GM12878 (cell line): ENCODE measurements at regions not wholly inside any gene's neighbourhood (a gene's known extent, or its start where the extent isn't known, plus 50 kb on each side); places are given as distances from the start of the nearest gene placed in this dataset.

Experiments used
- ATAC-seq: fragments of 200-7000 bp; cut with Tn5 transposase; 3 replicates; pipeline ENCODE4 v1.9.1; 2020; ENCODE audit warnings: mild to moderate bottlenecking, moderate library complexity
- BruUV-seq: library from RNA; stranded (reverse); fragments of 400-500 nt; replicated peaks from 2 replicates; lab custom pipeline; 2021; lab: Mats Ljungman, UMichigan
- CTCF ChIA-PET: fragments of 300-600 bp; sonication (Branson Sonifier 250); formaldehyde crosslinking; extraction: SDS; loops from one replicate; lab custom pipeline; 2021; ENCODE audit warnings: inconsistent platforms; lab: Yijun Ruan, JAX
- POLR2A ChIA-PET: fragments of 350-600 bp; formaldehyde crosslinking; extraction: SDS; loops from one replicate; lab custom pipeline; 2021; ENCODE audit warnings: inconsistent platforms; lab: Charles Lee
- RAD21 ChIA-PET: fragments of 300-600 bp; sonication (Branson Sonifier 250); formaldehyde crosslinking; loops from one replicate; lab custom pipeline; 2023; ENCODE audit warnings: antibody characterized with exemption; ENCODE audit not compliant: unreplicated experiment; lab: Charles Lee
- SMC1A ChIA-PET: fragments of 300-600 bp; sonication (Branson Sonifier 250); formaldehyde crosslinking; loops from one replicate; lab custom pipeline; 2023; ENCODE audit not compliant: unreplicated experiment, uncharacterized antibody; lab: Charles Lee
- DNase-seq: peaks from one replicate; pipeline ENCODE4 v3.0.0-alpha.2; 2011; ENCODE audit warnings: low read depth, low spot score
- FAIRE-seq: peaks from 3 replicates; lab custom pipeline; 2011; peaks lifted over from hg19 to GRCh38; lab: Jason Lieb, UNC
- H2AFZ ChIP-seq: 2 replicates; pipeline ENCODE4 v1.6.0; 2011; ENCODE audit warnings: low read depth, low read length, control low read depth; ENCODE audit not compliant: control insufficient read depth
- H3K27ac ChIP-seq: 2 replicates; pipeline ENCODE4 v1.5.1; 2011; ENCODE audit warnings: control low read depth; ENCODE audit not compliant: control insufficient read depth, insufficient read depth
- H3K27me3 ChIP-seq, 2 experiments: replicated peaks in 1 of 2; 2 replicates each; pipeline versions ENCODE4 v1.6.0 to v1.6.1; 2011; ENCODE audit warnings: low read length in 1 of 2; ENCODE audit not compliant: control insufficient read depth in 2 of 2, insufficient read depth in 2 of 2
- H3K36me3 ChIP-seq, 2 experiments: 2 replicates each; pipeline ENCODE4 v1.5.1; 2011; ENCODE audit warnings: low read length in 1 of 2; ENCODE audit not compliant: control insufficient read depth in 2 of 2, insufficient read depth in 2 of 2
- H3K4me1 ChIP-seq: 2 replicates; pipeline ENCODE4 v1.6.1; 2011; ENCODE audit warnings: mild to moderate bottlenecking, low read length, moderate library complexity, mixed read lengths; ENCODE audit not compliant: control insufficient read depth, insufficient read depth
- H3K4me2 ChIP-seq: 2 replicates; pipeline ENCODE4 v1.6.0; 2011; ENCODE audit warnings: control low read depth; ENCODE audit not compliant: control insufficient read depth, insufficient read depth
- H3K4me3 ChIP-seq: fragments of 200-600 bp; sonication (generic); 2 replicates; pipeline ENCODE4 v1.5.1; 2016
- H3K79me2 ChIP-seq: 2 replicates; pipeline ENCODE4 v1.6.0; 2011; ENCODE audit warnings: low read length; ENCODE audit not compliant: control insufficient read depth, insufficient read depth
- H3K9ac ChIP-seq: 2 replicates; pipeline ENCODE4 v1.8.0; 2011; ENCODE audit warnings: low read length, control low read depth, mixed read lengths; ENCODE audit not compliant: control insufficient read depth, insufficient read depth
- H3K9me3 ChIP-seq: replicated peaks from 3 replicates; pipeline ENCODE4 v1.5.1; 2011; ENCODE audit warnings: mild to moderate bottlenecking, low read length; ENCODE audit not compliant: control insufficient read depth, insufficient read depth
- H4K20me1 ChIP-seq: 2 replicates; pipeline ENCODE4 v1.6.0; 2011; ENCODE audit not compliant: control insufficient read depth, insufficient read depth
- BCL11A ChIP-seq: IDR thresholded peaks from 2 replicates; pipeline ENCODE4 v1.6.1; 2011; ENCODE audit warnings: low read depth, low read length
- IRF4 ChIP-seq: IDR thresholded peaks from 2 replicates; pipeline ENCODE4 v1.6.1; 2011; ENCODE audit warnings: low read depth, low read length
- MTA3 ChIP-seq: IDR thresholded peaks from 2 replicates; pipeline ENCODE4 v1.6.1; 2012; ENCODE audit warnings: low read length, inconsistent platforms, borderline replicate concordance
- RUNX3 ChIP-seq: IDR thresholded peaks from 2 replicates; pipeline ENCODE4 v1.6.1; 2012; ENCODE audit warnings: low read length, inconsistent platforms
- SMAD1 ChIP-seq: fragments of 450-650 bp; IDR thresholded peaks from 2 replicates; pipeline ENCODE4 v1.6.1; 2018; ENCODE audit warnings: mild to moderate bottlenecking, low read depth; ENCODE audit not compliant: partially characterized antibody
- SREBF1 ChIP-seq: IDR thresholded peaks from 2 replicates; pipeline ENCODE4 v1.6.1; 2012; ENCODE audit warnings: mild to moderate bottlenecking, low read length
- WGBS: methylation state at CpG from one replicate; pipeline ENCODE4 v1.1.6; 2016; ENCODE audit warnings: low lambda C conversion rate; ENCODE audit not compliant: insufficient replicate concordance, insufficient coverage; ENCODE audit errors: missing lambda C conversion rate; 5-methylcytosine and 5-hydroxymethylcytosine counted together
- in situ Hi-C: fragments of 300-500 bp; cut with MboI; formaldehyde crosslinking; loops from 9 replicates; pipeline ENCODE4 v1.14.3; 2018; ENCODE audit warnings: mixed read lengths
- intact Hi-C: fragments of 100-400 bp; cut with micrococcal nuclease; formaldehyde crosslinking; loops from one replicate; pipeline ENCODE4 v1.14.2; 2022; ENCODE audit not compliant: unreplicated experiment

GRCh38 chrX:45422216-45422925, 221.7 kb upstream of the DIPK2B start:
- H3K79me2 ChIP-seq = no peaks in the 10 kb centered on the region
- no peak overlapping the region for H3K27ac ChIP-seq
- BruUV-seq = no TSS peak
- intact Hi-C loops (no loop called here), in situ Hi-C loops (no loop called here)
- FAIRE-seq (no peak), DNase-seq (no peak), ATAC-seq (no peak)
- H3K4me2 ChIP-seq = no peak overlapping the region
- H3K4me1 ChIP-seq = no peaks in the 10 kb centered on the region
- no peaks in the 10 kb centered on the region for H3K36me3 ChIP-seq
- H2AFZ ChIP-seq = no peak overlapping the region
- no peaks in the 10 kb centered on the region for H3K27me3 ChIP-seq
- no peak overlapping the region for H3K9ac ChIP-seq
- POLR2A ChIA-PET = no interaction called here
- H3K9me3 ChIP-seq = no peaks in the 10 kb centered on the region
- CTCF ChIA-PET = no interaction called here
- SMC1A ChIA-PET = no interaction called here
- H4K20me1 ChIP-seq = no peaks in the 10 kb centered on the region
- RAD21 ChIA-PET = no interaction called here
- no peak overlapping the region for H3K4me3 ChIP-seq
- TF ChIP-seq SMAD1 (no peak), IRF4 (no peak), RUNX3 (no peak), BCL11A (no peak), SREBF1 (no peak)
- 0% methylated on average over 1 of the region's 1 CpG for WGBS

- Histone ChIP-seq H3K4me1 (no peaks in the 10 kb centered on the region), H3K4me2 (no peak overlapping the region), H4K20me1 (no peaks in the 10 kb centered on the region), H3K27me3 (no peaks in the 10 kb centered on the region), H3K27ac (no peak overlapping the region), H2AFZ (no peak overlapping the region), H3K9ac (no peak overlapping the region), H3K36me3 (no peaks in the 10 kb centered on the region), H3K79me2 (no peaks in the 10 kb centered on the region), H3K9me3 (no peaks in the 10 kb centered on the region), H3K4me3 (no peak overlapping the region)
- no peak for DNase-seq
- SMC1A ChIA-PET = no interaction called here
- CTCF ChIA-PET = no interaction called here
- in situ Hi-C loops = no loop called here
- intact Hi-C loops = no loop called here
- no peak for ATAC-seq
- TF ChIP-seq MTA3 = no peak
- no peak for FAIRE-seq
- no TSS peak for BruUV-seq
- RAD21 ChIA-PET = no interaction called here
- WGBS = 3% methylated on average over 2 of the region's 2 CpGs
- POLR2A ChIA-PET = no interaction called here
Measured at GRCh38 chrX:45421806-45422205, 221.1 kb upstream of the DIPK2B start.
